H1 (cell line): ENCODE measurements at regions not wholly inside any gene's neighbourhood (a gene's known extent, or its start where the extent isn't known, plus 50 kb on each side); places are given as distances from the start of the nearest gene placed in this dataset.

ENCODE experiments used
- CTCF ChIA-PET: fragments of 300-600 bp; sonication (Branson Sonifier 250); formaldehyde crosslinking; loops from one replicate; lab custom pipeline; 2021; ENCODE audit not compliant: partially characterized antibody; lab: Charles Lee
- POLR2A ChIA-PET: fragments of 300-600 bp; sonication (Branson Sonifier 250); formaldehyde crosslinking; loops from one replicate; lab custom pipeline; 2021; ENCODE audit warnings: inconsistent platforms; ENCODE audit not compliant: partially characterized antibody; lab: Charles Lee
- DNase-seq, 2 experiments: peaks; one replicate each; pipeline versions ENCODE4 v3.0.0 to v3.0.0-alpha.2; 2010 to 2022; ENCODE audit warnings: low spot score in 2 of 2, low read depth in 1 of 2, mixed read lengths in 1 of 2
- FAIRE-seq: peaks from 2 replicates; lab custom pipeline; 2011; peaks lifted over from hg19 to GRCh38; lab: Jason Lieb, UNC
- H2AFZ ChIP-seq: 2 replicates; pipeline ENCODE4 v1.8.1; 2012; ENCODE audit warnings: low read length, inconsistent platforms
- H2AK5ac ChIP-seq: 2 replicates; pipeline ENCODE4 v1.6.1; 2013; ENCODE audit warnings: low read depth, low read length
- H2BK120ac ChIP-seq: replicated peaks from 2 replicates; pipeline ENCODE3; 2013; ENCODE audit warnings: low read depth, low read length, inconsistent platforms
- H2BK12ac ChIP-seq: 2 replicates; pipeline ENCODE4 v1.6.1; 2013; ENCODE audit warnings: low read depth, low read length
- H2BK15ac ChIP-seq: 2 replicates; pipeline ENCODE4 v1.6.1; 2013; ENCODE audit warnings: low read length
- H2BK20ac ChIP-seq: 2 replicates; pipeline ENCODE4 v1.6.1; 2013; ENCODE audit warnings: low read length
- H2BK5ac ChIP-seq: 2 replicates; pipeline ENCODE4 v1.6.1; 2013; ENCODE audit warnings: low read depth, low read length
- H3K14ac ChIP-seq: 2 replicates; pipeline ENCODE4 v1.6.1; 2013; ENCODE audit warnings: inconsistent platforms; ENCODE audit not compliant: insufficient read length
- H3K18ac ChIP-seq: 2 replicates; pipeline ENCODE4 v1.6.1; 2013; ENCODE audit warnings: low read length; ENCODE audit errors: extremely low read depth
- H3K23ac ChIP-seq: 2 replicates; pipeline ENCODE4 v1.6.1; 2013; ENCODE audit warnings: inconsistent platforms; ENCODE audit not compliant: insufficient read length
- H3K23me2 ChIP-seq: 2 replicates; pipeline ENCODE4 v1.6.1; 2013; ENCODE audit warnings: low read depth, low read length
- H3K27ac ChIP-seq: 2 replicates; pipeline ENCODE4 v1.6.1; 2011; ENCODE audit warnings: low read depth, low read length, inconsistent platforms
- H3K27me3 ChIP-seq, 4 experiments: replicated peaks in 1 of 4; 1 replicate in 1 of 4; 2 replicates in 3 of 4; pipeline versions ENCODE4 v1.6.1 to v1.8.1; 2011 to 2013; ENCODE audit warnings: low read length in 3 of 4, mild to moderate bottlenecking in 3 of 4, inconsistent platforms in 2 of 4, mixed read lengths in 2 of 4, moderate library complexity in 1 of 4; ENCODE audit not compliant: control insufficient read depth in 3 of 4, insufficient read depth in 3 of 4; ENCODE audit errors: extremely low read depth in 1 of 4
- H3K36me3 ChIP-seq, 4 experiments: 2 replicates each; pipeline versions ENCODE4 v1.6.1 to v1.8.1; 2011 to 2013; ENCODE audit warnings: mild to moderate bottlenecking in 4 of 4, low read length in 3 of 4, moderate library complexity in 2 of 4, control low read depth in 1 of 4, inconsistent platforms in 1 of 4; ENCODE audit not compliant: insufficient read depth in 4 of 4, control insufficient read depth in 2 of 4
- H3K4ac ChIP-seq: replicated peaks from 2 replicates; pipeline ENCODE3; 2013; ENCODE audit warnings: low read length, low read depth, mixed read lengths, inconsistent platforms; ENCODE audit not compliant: insufficient read length
- H3K4me1 ChIP-seq, 4 experiments: replicated peaks in 1 of 4; 1 replicate in 1 of 4; 2 replicates in 3 of 4; pipeline versions ENCODE4 v1.6.1 to v1.8.1; 2011 to 2013; ENCODE audit warnings: low read length in 3 of 4, inconsistent platforms in 2 of 4, mixed read lengths in 1 of 4; ENCODE audit not compliant: insufficient read depth in 4 of 4, control insufficient read depth in 3 of 4
- H3K4me2 ChIP-seq, 2 experiments: 2 replicates each; pipeline versions ENCODE4 v1.6.1 to v1.8.1; 2011 to 2013; ENCODE audit warnings: low read depth in 2 of 2, low read length in 2 of 2, control low read depth in 1 of 2, inconsistent platforms in 1 of 2, mild to moderate bottlenecking in 1 of 2; ENCODE audit not compliant: insufficient read depth in 1 of 2
- H3K4me3 ChIP-seq, 4 experiments: fragments of 200-600, 300-600 bp in 1 of 4; sonication (generic), shearing (Covaris generic), sonication (Bioruptor Twin) in 1 of 4; 2 replicates each; pipeline versions ENCODE4 v1.5.1 to v1.8.1; 2011 to 2016; ENCODE audit warnings: low read length in 4 of 4, low read depth in 3 of 4, control low read depth in 2 of 4, inconsistent platforms in 2 of 4, mild to moderate bottlenecking in 2 of 4, mixed read lengths in 1 of 4, moderate library complexity in 1 of 4; ENCODE audit not compliant: insufficient read depth in 2 of 4; ENCODE audit errors: extremely low read depth in 1 of 4
- H3K56ac ChIP-seq: replicated peaks from 2 replicates; pipeline ENCODE3; 2013; ENCODE audit warnings: low read depth, mild to moderate bottlenecking, mixed read lengths, low read length, inconsistent platforms; ENCODE audit not compliant: insufficient read length
- H3K79me1 ChIP-seq: 2 replicates; pipeline ENCODE4 v1.6.1; 2013; ENCODE audit warnings: low read depth, low read length, control low read depth
- H3K79me2 ChIP-seq, 2 experiments: 2 replicates each; pipeline versions ENCODE4 v1.6.1 to v1.8.1; 2012 to 2013; ENCODE audit warnings: low read length in 2 of 2, mild to moderate bottlenecking in 2 of 2, inconsistent platforms in 1 of 2; ENCODE audit not compliant: insufficient read depth in 2 of 2, control insufficient read depth in 1 of 2
- H3K9ac ChIP-seq, 4 experiments: replicated peaks in 1 of 4; 1 replicate in 1 of 4; 2 replicates in 3 of 4; pipeline versions ENCODE4 v1.6.1 to v1.8.1; 2011 to 2013; ENCODE audit warnings: low read depth in 3 of 4, low read length in 3 of 4, control low read depth in 2 of 4, mild to moderate bottlenecking in 2 of 4, moderate library complexity in 2 of 4, inconsistent platforms in 1 of 4; ENCODE audit errors: extremely low read depth in 1 of 4
- H3K9me3 ChIP-seq, 2 experiments: 2 replicates each; pipeline versions ENCODE4 v1.6.1 to v1.8.1; 2012 to 2013; ENCODE audit warnings: mild to moderate bottlenecking in 2 of 2, moderate library complexity in 2 of 2, control low read depth in 1 of 2, inconsistent platforms in 1 of 2, low read depth in 1 of 2, low read length in 1 of 2, mixed read lengths in 1 of 2; ENCODE audit not compliant: insufficient read depth in 2 of 2
- H4K20me1 ChIP-seq, 2 experiments: replicated peaks in 1 of 2; 2 replicates each; pipeline versions ENCODE3 to v1.8.1; 2011 to 2013; ENCODE audit warnings: inconsistent platforms in 2 of 2, low read length in 2 of 2, mild to moderate bottlenecking in 1 of 2; ENCODE audit not compliant: insufficient read depth in 2 of 2, control insufficient read depth in 1 of 2
- H4K5ac ChIP-seq: 2 replicates; pipeline ENCODE4 v1.6.1; 2013; ENCODE audit warnings: low read length, low read depth, mixed read lengths, inconsistent platforms; ENCODE audit not compliant: insufficient read length
- H4K8ac ChIP-seq: 2 replicates; pipeline ENCODE4 v1.8.0; 2013; ENCODE audit warnings: mild to moderate bottlenecking, moderate library complexity, low read length, inconsistent platforms; ENCODE audit not compliant: insufficient read depth; ENCODE audit errors: extremely low read depth
- H4K91ac ChIP-seq: replicated peaks from 2 replicates; pipeline ENCODE3; 2013; ENCODE audit warnings: low read length, mixed read lengths, inconsistent platforms; ENCODE audit not compliant: insufficient read length
- BCL11A ChIP-seq, 2 experiments: IDR thresholded peaks; one replicate each; pipeline ENCODE4 v1.6.1; 2011; ENCODE audit warnings: low read depth in 2 of 2, low read length in 2 of 2, mild to moderate bottlenecking in 2 of 2
- CBX5 ChIP-seq: fragments of 300-800, 300-1000 bp; sonication (generic); IDR thresholded peaks from 2 replicates; pipeline ENCODE4 v1.7.1; 2016; ENCODE audit warnings: antibody characterized with exemption, low read length, low read depth
- CEBPB ChIP-seq: IDR thresholded peaks from 2 replicates; pipeline ENCODE4 v1.6.1; 2012; ENCODE audit warnings: low read depth, low read length
- CHD1 ChIP-seq: IDR thresholded peaks from 2 replicates; pipeline ENCODE4 v1.6.1; 2012; ENCODE audit warnings: low read depth, low read length, improper control_type of control experiment
- CHD2 ChIP-seq: IDR thresholded peaks from 2 replicates; pipeline ENCODE4 v1.6.1; 2012; ENCODE audit warnings: low read length, improper control_type of control experiment
- HDAC2 ChIP-seq, 2 experiments: fragments of 300-600 bp in 1 of 2; sonication (generic) in 1 of 2; IDR thresholded peaks; 2 replicates each; pipeline ENCODE4 v1.6.1; 2011 to 2012; ENCODE audit warnings: low read depth in 2 of 2, low read length in 2 of 2, mild to moderate bottlenecking in 2 of 2, moderate library complexity in 2 of 2, borderline replicate concordance in 1 of 2, inconsistent platforms in 1 of 2
- HDAC6 ChIP-seq: IDR thresholded peaks from one replicate; pipeline ENCODE4 v1.7.1; 2012; ENCODE audit warnings: low read depth, mild to moderate bottlenecking, inconsistent platforms, low read length, moderate library complexity
- MAFK ChIP-seq: IDR thresholded peaks from 2 replicates; pipeline ENCODE4 v1.6.1; 2012; ENCODE audit warnings: low read depth, mild to moderate bottlenecking, improper control_type of control experiment, low read length
- NANOG ChIP-seq: IDR thresholded peaks from 2 replicates; pipeline ENCODE4 v1.6.1; 2011; ENCODE audit warnings: low read length, low read depth, mild to moderate bottlenecking, inconsistent platforms; ENCODE audit not compliant: insufficient read depth, poor library complexity, severe bottlenecking
- POU5F1 ChIP-seq: IDR thresholded peaks from 2 replicates; pipeline ENCODE4 v1.6.1; 2011; ENCODE audit warnings: low read depth, mild to moderate bottlenecking, low read length, moderate library complexity
- RFX5 ChIP-seq: IDR thresholded peaks from 2 replicates; pipeline ENCODE4 v1.6.1; 2011; ENCODE audit warnings: low read depth, low read length, improper control_type of control experiment, borderline replicate concordance
- SP2 ChIP-seq: IDR thresholded peaks from 2 replicates; pipeline ENCODE4 v1.6.1; 2012; ENCODE audit warnings: mild to moderate bottlenecking, low read length, inconsistent platforms
- YY1 ChIP-seq: IDR thresholded peaks from 2 replicates; pipeline ENCODE4 v1.6.1; 2011; ENCODE audit warnings: low read depth, mild to moderate bottlenecking, low read length
- WGBS, 2 experiments: shearing (Covaris generic) in 1 of 2; methylation state at CpG; one replicate each; pipeline versions ENCODE4 v1.1.6 to v1.1.7; 2013 to 2015; ENCODE audit warnings: low lambda C conversion rate in 2 of 2, mixed read lengths in 2 of 2, inconsistent platforms in 1 of 2, low coverage in 1 of 2, missing lambda C conversion rate in 1 of 2; ENCODE audit not compliant: insufficient replicate concordance in 2 of 2, insufficient coverage in 1 of 2, insufficient read length in 1 of 2; ENCODE audit errors: extremely low coverage in 1 of 2, missing lambda C conversion rate in 1 of 2; 5-methylcytosine and 5-hydroxymethylcytosine counted together

- no peak overlapping the region for H3K14ac ChIP-seq
- H3K4me3 ChIP-seq: no peak overlapping the region
- no peak overlapping the region for H3K27ac ChIP-seq
- no peak overlapping the region for H3K18ac ChIP-seq
- POLR2A ChIA-PET: no interaction called here
- H3K4me2 ChIP-seq: no peak overlapping the region
- no peak overlapping the region for H2BK120ac ChIP-seq
- H3K23me2 ChIP-seq: no peaks in the 10 kb centered on the region
- H3K56ac ChIP-seq: no peak overlapping the region
- DNase-seq (no peak), FAIRE-seq (no peak)
- no peak overlapping the region for H2BK12ac ChIP-seq
- H2BK15ac ChIP-seq: no peak overlapping the region
- H3K4me1 ChIP-seq: no peaks in the 10 kb centered on the region
- no peak overlapping the region for H3K9ac ChIP-seq
- no peaks in the 10 kb centered on the region for H3K27me3 ChIP-seq
- no peak overlapping the region for H4K91ac ChIP-seq
- no peak overlapping the region for H4K5ac ChIP-seq
- no peak overlapping the region for H2BK5ac ChIP-seq
- H4K8ac ChIP-seq: no peak overlapping the region
- no peak overlapping the region for H2AFZ ChIP-seq
- no peaks in the 10 kb centered on the region for H4K20me1 ChIP-seq
- no peaks in the 10 kb centered on the region for H3K9me3 ChIP-seq
- H3K79me1 ChIP-seq: no peaks in the 10 kb centered on the region
- no peaks in the 10 kb centered on the region for H3K36me3 ChIP-seq
- WGBS, 2 experiments: 83% methylated on average over 1 of the region's 1 CpG; no CpG with 5 or more reads in 1 of the 2 experiments
- CTCF ChIA-PET: no interaction called here
- H2AK5ac ChIP-seq: no peak overlapping the region
- no peaks in the 10 kb centered on the region for H3K79me2 ChIP-seq
- no peak overlapping the region for H3K23ac ChIP-seq
- H3K4ac ChIP-seq: no peak overlapping the region
- no peak overlapping the region for H2BK20ac ChIP-seq
- TF ChIP-seq MAFK (no peak), POU5F1 (no peak), YY1 (no peak), BCL11A (IDR thresholded peaks at IDR 0.05; ENCODE audit: low read depth in 2 of 2, low read length in 2 of 2) (no peak), HDAC2 (IDR thresholded peaks at IDR 0.05; ENCODE audit: borderline replicate concordance in 1 of 2, low read depth in 2 of 2, low read length in 2 of 2) (no peak), CHD1 (no peak), NANOG (no peak), RFX5 (no peak), SP2 (no peak), CBX5 (no peak), HDAC6 (no peak), CHD2 (no peak), CEBPB (no peak)
These were observed 1201.1 kb upstream of the GJE1 start for GRCh38 chr6:140931581-140931980.
